C4-2B (cell line): ENCODE measurements at regions not wholly inside any gene's neighbourhood (a gene's known extent, or its start where the extent isn't known, plus 50 kb on each side); places are given as distances from the start of the nearest gene placed in this dataset.
"Not testable (repeated sequence)": the region's sequence is repeated elsewhere in the genome, so short reads cannot be mapped to it uniquely, and the experiment has no call there.

ENCODE experiments used
- H3K27ac ChIP-seq: fragments of 450-650 bp; 2 replicates; pipeline ENCODE4 v1.5.1; 2017
- CTCF ChIP-seq: fragments of 450-650 bp; conservative IDR thresholded peaks from 2 replicates; pipeline ENCODE4 v1.5.1; 2017; ENCODE audit warnings: mild to moderate bottlenecking
- ZFX ChIP-seq: fragments of 450-650 bp; IDR thresholded peaks from 2 replicates; pipeline ENCODE4 v1.6.1; 2017

DNA sequence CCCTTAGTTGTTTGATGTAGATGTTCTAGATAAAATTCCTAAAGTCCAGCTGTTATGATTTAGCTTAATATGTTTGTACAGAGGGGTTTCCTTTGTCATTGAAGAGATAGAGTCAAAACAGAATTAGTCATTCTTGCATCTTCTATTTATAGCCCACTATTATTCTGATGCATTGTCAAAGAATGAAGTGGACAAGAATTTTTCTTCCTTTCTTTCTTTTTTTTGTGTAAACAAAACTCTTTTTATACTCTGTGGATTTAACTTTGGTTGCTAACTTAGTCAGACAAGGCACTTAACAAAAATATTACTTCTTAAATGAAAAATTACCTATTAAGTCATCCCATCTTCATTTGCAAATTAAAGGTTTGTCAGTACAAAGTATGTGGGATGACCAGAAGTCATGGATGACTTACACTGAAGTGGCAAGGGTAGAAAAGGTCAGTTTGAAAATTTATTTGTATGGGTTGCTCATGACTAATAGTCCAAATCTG, 215.6 kb upstream of the DDHD1 start:
- no peak overlapping the region for H3K27ac ChIP-seq
- no peak for TF ChIP-seq ZFX
- TF ChIP-seq CTCF: no peak

GRCh38 chr14:53368066-53368465, 214.9 kb upstream of the DDHD1 start:
- no peak overlapping the region for H3K27ac ChIP-seq
- TF ChIP-seq ZFX: no peak
- TF ChIP-seq CTCF: no peak

DNA sequence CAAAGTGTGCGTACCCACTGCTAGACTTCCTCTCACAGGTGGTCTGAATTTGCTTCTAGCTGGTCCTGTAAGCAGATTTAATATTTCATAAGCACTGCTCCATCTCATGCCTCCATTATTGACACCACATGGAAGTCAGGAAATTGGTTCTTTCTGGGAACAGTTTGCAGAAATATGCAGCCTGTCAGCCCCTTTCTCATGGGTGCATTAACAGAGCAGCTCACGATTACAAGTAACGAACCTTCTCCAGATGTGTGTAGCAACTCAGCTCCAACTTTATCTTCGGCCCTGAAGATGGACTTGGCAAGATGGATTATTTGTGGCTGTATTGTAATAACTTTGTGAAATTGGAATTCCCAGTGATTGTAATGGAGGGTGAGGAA, 214.5 kb upstream of the DDHD1 start:
- TF ChIP-seq ZFX (no peak), CTCF (no peak)
- H3K27ac ChIP-seq: no peak overlapping the region

GRCh38 chr14:53365486-53366130, 212.5 kb upstream of the DDHD1 start:
- TF ChIP-seq CTCF (no peak), ZFX (no peak)
- H3K27ac ChIP-seq: no peak overlapping the region

- H3K27ac ChIP-seq: not testable (repeated sequence)
These were observed 209.8 kb upstream of the DDHD1 start for GRCh38 chr14:53362916-53363315.

- TF ChIP-seq ZFX (no peak), CTCF (no peak)
- no peak overlapping the region for H3K27ac ChIP-seq
These were observed 207.7 kb upstream of the DDHD1 start for GRCh38 chr14:53360829-53361228.

DNA sequence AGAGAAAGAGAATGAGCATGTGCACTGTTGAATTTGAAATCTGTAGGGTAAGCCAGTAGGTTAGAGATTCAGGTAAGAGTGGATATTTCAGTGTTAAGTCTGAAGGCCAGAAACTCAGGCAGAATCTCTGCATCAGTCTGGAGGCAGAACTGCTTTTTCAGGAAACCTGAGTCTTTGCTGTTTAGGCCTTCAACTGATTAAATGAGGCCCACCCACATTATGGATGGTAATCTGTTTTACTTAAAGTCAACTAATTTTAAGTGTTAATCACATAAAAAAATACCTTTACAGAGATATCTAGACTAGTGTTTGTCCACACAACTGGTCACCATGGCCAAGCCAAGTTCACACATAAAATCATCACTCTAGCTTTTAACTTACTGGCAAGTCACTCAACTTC, 205.0 kb upstream of the DDHD1 start:
- TF ChIP-seq CTCF (no peak), ZFX (no peak)
- H3K27ac ChIP-seq: no peak overlapping the region

- TF ChIP-seq CTCF (no peak), ZFX (no peak)
- H3K27ac ChIP-seq: no peak overlapping the region
These were observed 203.4 kb upstream of the DDHD1 start for GRCh38 chr14:53356361-53357150.
